Putamen (tissue), 1 donor: ENCODE measurements at regions not wholly inside any gene's neighbourhood (a gene's known extent, or its start where the extent isn't known, plus 50 kb on each side); places are given as distances from the start of the nearest gene placed in this dataset.
"Not testable (repeated sequence)": the region's sequence is repeated elsewhere in the genome, so short reads cannot be mapped to it uniquely, and the experiment has no call there.

Experiments
- DNase-seq: peaks from one replicate; pipeline ENCODE4 v3.0.0-alpha.2; 2016; ENCODE audit warnings: low spot score

GRCh38 chr12:20126601-20127000 is 241.7 kb upstream of the PDE3A start:
- no peak for DNase-seq

GRCh38 chr12:20127413-20127812 is 240.9 kb upstream of the PDE3A start:
- DNase-seq = no peak

GRCh38 chr12:20128928-20129327 is 239.4 kb upstream of the PDE3A start:
- no peak for DNase-seq

- no peak for DNase-seq
Observed at GRCh38 chr12:20132818-20133217, 235.5 kb upstream of the PDE3A start.

GRCh38 chr12:20134652-20135051 is 233.7 kb upstream of the PDE3A start:
- no peak for DNase-seq

GRCh38 chr12:20140751-20141150 is 227.6 kb upstream of the PDE3A start:
- DNase-seq = no peak

- no peak for DNase-seq
Observed at GRCh38 chr12:20142316-20142715, 226.0 kb upstream of the PDE3A start.

GRCh38 chr12:20142956-20143355 is 225.4 kb upstream of the PDE3A start:
- no peak for DNase-seq

- no peak for DNase-seq
Observed at GRCh38 chr12:20144341-20144740, 224.0 kb upstream of the PDE3A start.

GRCh38 chr12:20148241-20148640 is 220.1 kb upstream of the PDE3A start:
- no peak for DNase-seq

GRCh38 chr12:20150835-20151422 is 217.4 kb upstream of the PDE3A start:
- no peak for DNase-seq

- no peak for DNase-seq
Observed at GRCh38 chr12:20154052-20154451, 214.3 kb upstream of the PDE3A start.

- DNase-seq = no peak
Observed at GRCh38 chr12:20155374-20155773, 213.0 kb upstream of the PDE3A start.

GRCh38 chr12:20160899-20161298 is 207.4 kb upstream of the PDE3A start:
- not testable (repeated sequence) for DNase-seq

- no peak for DNase-seq
Observed at GRCh38 chr12:20174528-20175175, 193.7 kb upstream of the PDE3A start.

GRCh38 chr12:20175704-20176388 is 192.5 kb upstream of the PDE3A start:
- no peak for DNase-seq

- DNase-seq = no peak
Observed at GRCh38 chr12:20181416-20182180, 186.7 kb upstream of the PDE3A start.

GRCh38 chr12:20183563-20183962 is 184.8 kb upstream of the PDE3A start:
- no peak for DNase-seq

- no peak for DNase-seq
Observed at GRCh38 chr12:20184514-20184913, 183.8 kb upstream of the PDE3A start.

GRCh38 chr12:20187456-20187855 is 180.9 kb upstream of the PDE3A start:
- DNase-seq = no peak

GRCh38 chr12:20188930-20189653 is 179.2 kb upstream of the PDE3A start:
- DNase-seq = no peak

GRCh38 chr12:20189767-20190166 is 178.6 kb upstream of the PDE3A start:
- DNase-seq = no peak
